DND-41 (cell line): ENCODE measurements at regions not wholly inside any gene's neighbourhood (a gene's known extent, or its start where the extent isn't known, plus 50 kb on each side); places are given as distances from the start of the nearest gene placed in this dataset.

Source experiments
- EZH2 ChIP-seq: IDR thresholded peaks from 3 replicates; pipeline ENCODE4 v1.6.1; 2012; ENCODE audit warnings: borderline replicate concordance, low read depth, mild to moderate bottlenecking, moderate library complexity, low read length, inconsistent platforms; ENCODE audit not compliant: severe bottlenecking
- TF ChIP-seq, protein P1 (sequence below): IDR thresholded peaks from 2 replicates; pipeline ENCODE4 v1.5.1; 2012; ENCODE audit warnings: borderline replicate concordance, low read length, moderate library complexity, mild to moderate bottlenecking; ENCODE audit not compliant: poor library complexity, severe bottlenecking; ENCODE audit errors: extremely low read depth

DNA sequence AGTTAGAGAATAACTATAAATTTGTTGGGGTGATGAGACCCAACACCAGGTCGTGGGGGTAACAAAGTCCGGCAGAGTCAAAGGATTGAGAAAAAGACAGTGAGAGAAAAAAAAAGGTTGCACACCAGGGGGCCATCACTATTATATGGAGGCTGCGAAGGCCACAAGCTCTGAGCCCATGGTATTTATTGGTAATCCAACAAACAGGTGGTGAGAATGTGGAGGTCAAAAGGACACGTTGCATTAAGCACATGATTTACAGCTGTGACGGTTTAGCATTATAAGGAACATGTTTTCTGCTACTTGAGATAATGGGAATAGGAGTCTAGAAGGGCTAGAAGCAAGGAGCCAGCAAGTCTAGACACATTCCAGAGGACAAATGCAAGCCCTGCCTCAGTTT lies 2202.2 kb upstream of the C9orf72 start:
- TF ChIP-seq, protein P1, sequence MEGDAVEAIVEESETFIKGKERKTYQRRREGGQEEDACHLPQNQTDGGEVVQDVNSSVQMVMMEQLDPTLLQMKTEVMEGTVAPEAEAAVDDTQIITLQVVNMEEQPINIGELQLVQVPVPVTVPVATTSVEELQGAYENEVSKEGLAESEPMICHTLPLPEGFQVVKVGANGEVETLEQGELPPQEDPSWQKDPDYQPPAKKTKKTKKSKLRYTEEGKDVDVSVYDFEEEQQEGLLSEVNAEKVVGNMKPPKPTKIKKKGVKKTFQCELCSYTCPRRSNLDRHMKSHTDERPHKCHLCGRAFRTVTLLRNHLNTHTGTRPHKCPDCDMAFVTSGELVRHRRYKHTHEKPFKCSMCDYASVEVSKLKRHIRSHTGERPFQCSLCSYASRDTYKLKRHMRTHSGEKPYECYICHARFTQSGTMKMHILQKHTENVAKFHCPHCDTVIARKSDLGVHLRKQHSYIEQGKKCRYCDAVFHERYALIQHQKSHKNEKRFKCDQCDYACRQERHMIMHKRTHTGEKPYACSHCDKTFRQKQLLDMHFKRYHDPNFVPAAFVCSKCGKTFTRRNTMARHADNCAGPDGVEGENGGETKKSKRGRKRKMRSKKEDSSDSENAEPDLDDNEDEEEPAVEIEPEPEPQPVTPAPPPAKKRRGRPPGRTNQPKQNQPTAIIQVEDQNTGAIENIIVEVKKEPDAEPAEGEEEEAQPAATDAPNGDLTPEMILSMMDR, result no peak
- TF ChIP-seq EZH2, result no peak
